HL-60 (cell line): ENCODE measurements at regions not wholly inside any gene's neighbourhood (a gene's known extent, or its start where the extent isn't known, plus 50 kb on each side); places are given as distances from the start of the nearest gene placed in this dataset.

Source experiments
- DNase-seq, 2 experiments: peaks; one replicate each; pipeline ENCODE4 v3.0.0-alpha.2; 2010 to 2020; ENCODE audit warnings: low read depth in 1 of 2, low spot score in 1 of 2
- H3K27ac ChIP-seq: fragments of 250-450 bp; sonication (Bioruptor Pico); replicated peaks from 2 replicates; pipeline ENCODE4 v1.5.1; 2020; ENCODE audit warnings: mild to moderate bottlenecking, moderate library complexity
- H3K27me3 ChIP-seq: fragments of 250-450 bp; sonication (Bioruptor Pico); 2 replicates; pipeline ENCODE4 v1.5.1; 2021; ENCODE audit warnings: mild to moderate bottlenecking, moderate library complexity; ENCODE audit not compliant: insufficient read depth, poor library complexity, severe bottlenecking
- H3K4me3 ChIP-seq: replicated peaks from 2 replicates; pipeline ENCODE4 v1.5.1; 2011; ENCODE audit warnings: mild to moderate bottlenecking, control low read depth, low read length; ENCODE audit not compliant: insufficient read depth
- GABPA ChIP-seq: IDR thresholded peaks from 2 replicates; pipeline ENCODE4 v1.6.1; 2012; ENCODE audit warnings: low read depth
- POLR2AphosphoS5 ChIP-seq: IDR thresholded peaks from 2 replicates; pipeline ENCODE4 v1.6.1; 2012; ENCODE audit warnings: low read depth
- REST ChIP-seq: IDR thresholded peaks from 2 replicates; pipeline ENCODE4 v1.6.1; 2012; ENCODE audit warnings: low read depth; ENCODE audit not compliant: insufficient replicate concordance
- SPI1 ChIP-seq: IDR thresholded peaks from 2 replicates; pipeline ENCODE4 v1.6.1; 2012; ENCODE audit warnings: low read depth, mild to moderate bottlenecking, borderline replicate concordance
- TF ChIP-seq, protein P1 (sequence below): IDR thresholded peaks from one replicate; pipeline ENCODE4 v1.5.1; 2011; ENCODE audit warnings: low read length, control low read depth, inconsistent platforms; ENCODE audit not compliant: insufficient read depth

DNA sequence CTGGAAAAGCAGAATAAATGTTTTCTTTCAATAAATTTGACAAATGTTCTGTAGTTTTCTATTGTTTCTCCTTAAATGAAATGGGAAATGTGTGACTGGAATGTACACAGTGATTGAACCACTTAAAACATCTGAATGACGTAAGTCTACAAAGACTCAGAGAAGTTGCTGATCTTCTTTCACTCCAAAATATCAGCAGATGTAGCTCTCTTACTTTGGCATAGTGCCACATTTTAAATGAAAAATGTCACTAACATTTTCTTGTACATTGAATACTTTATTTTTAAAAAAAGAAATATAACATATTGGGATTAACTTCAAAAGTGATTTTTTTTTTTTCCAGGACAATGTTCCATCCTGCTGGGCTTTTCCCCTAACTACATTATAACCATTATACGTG lies 565.6 kb downstream of the TMEM182 start:
- TF ChIP-seq GABPA (no peak), SPI1 (no peak)
- TF ChIP-seq, protein P1, sequence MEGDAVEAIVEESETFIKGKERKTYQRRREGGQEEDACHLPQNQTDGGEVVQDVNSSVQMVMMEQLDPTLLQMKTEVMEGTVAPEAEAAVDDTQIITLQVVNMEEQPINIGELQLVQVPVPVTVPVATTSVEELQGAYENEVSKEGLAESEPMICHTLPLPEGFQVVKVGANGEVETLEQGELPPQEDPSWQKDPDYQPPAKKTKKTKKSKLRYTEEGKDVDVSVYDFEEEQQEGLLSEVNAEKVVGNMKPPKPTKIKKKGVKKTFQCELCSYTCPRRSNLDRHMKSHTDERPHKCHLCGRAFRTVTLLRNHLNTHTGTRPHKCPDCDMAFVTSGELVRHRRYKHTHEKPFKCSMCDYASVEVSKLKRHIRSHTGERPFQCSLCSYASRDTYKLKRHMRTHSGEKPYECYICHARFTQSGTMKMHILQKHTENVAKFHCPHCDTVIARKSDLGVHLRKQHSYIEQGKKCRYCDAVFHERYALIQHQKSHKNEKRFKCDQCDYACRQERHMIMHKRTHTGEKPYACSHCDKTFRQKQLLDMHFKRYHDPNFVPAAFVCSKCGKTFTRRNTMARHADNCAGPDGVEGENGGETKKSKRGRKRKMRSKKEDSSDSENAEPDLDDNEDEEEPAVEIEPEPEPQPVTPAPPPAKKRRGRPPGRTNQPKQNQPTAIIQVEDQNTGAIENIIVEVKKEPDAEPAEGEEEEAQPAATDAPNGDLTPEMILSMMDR, result no peak
- Histone ChIP-seq H3K27ac (no peak overlapping the region), H3K27me3 (no peaks in the 10 kb centered on the region), H3K4me3 (no peak overlapping the region)
- no peak for DNase-seq

DNA sequence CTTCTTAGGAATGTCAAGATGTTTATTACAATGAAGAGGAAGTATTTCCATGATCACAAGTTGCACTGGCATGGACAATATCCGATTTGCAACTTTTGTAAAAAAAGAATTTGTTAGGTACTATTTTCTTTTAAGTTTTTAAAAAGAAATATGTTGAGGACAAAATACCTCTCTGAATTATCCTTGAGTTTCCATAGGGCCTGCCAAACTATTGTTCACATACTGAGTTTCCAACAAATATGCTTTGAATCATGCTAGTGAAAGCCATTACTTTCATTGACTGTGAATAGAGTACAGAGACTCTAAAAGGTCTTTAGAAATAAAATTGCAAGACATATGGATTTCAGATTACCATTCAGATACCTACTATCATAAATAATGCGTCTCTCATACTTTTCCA lies 566.1 kb downstream of the TMEM182 start:
- Histone ChIP-seq H3K27me3 (no peaks in the 10 kb centered on the region), H3K4me3 (no peak overlapping the region), H3K27ac (no peak overlapping the region)
- no peak for DNase-seq
- TF ChIP-seq GABPA (no peak), SPI1 (no peak), POLR2AphosphoS5 (no peak), REST (no peak)
- TF ChIP-seq, protein P1, result no peak

DNA sequence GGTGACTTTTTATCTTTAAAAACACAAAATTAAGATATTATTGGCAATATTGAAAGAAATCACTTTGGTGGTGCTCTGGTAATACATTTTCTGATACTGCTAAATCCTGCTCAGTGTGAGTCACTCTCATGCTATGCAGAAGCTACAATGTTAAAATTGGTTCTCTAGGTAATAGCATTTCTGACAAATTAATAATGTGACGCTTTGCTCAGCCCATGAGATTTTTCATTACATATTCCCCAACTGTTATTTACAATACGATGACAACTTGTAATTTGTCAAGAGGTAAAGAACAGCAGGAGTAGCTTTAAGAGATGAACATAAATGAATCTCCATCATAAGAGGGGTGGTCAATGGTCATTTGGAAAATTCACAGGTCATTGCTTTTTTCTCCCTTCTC lies 573.6 kb downstream of the TMEM182 start:
- no peak for DNase-seq
- no peak overlapping the region for H3K4me3 ChIP-seq
- no peak for TF ChIP-seq REST
- no peak for TF ChIP-seq GABPA
- TF ChIP-seq POLR2AphosphoS5, result no peak
- TF ChIP-seq SPI1, result no peak
- TF ChIP-seq, protein P1, result no peak
- H3K27me3 ChIP-seq, result no peaks in the 10 kb centered on the region
- H3K27ac ChIP-seq, result no peak overlapping the region

- H3K27ac ChIP-seq, result no peak overlapping the region
- no peak for DNase-seq
- no peaks in the 10 kb centered on the region for H3K27me3 ChIP-seq
- H3K4me3 ChIP-seq, result no peak overlapping the region
- TF ChIP-seq SPI1 (no peak), GABPA (no peak), REST (no peak), POLR2AphosphoS5 (no peak)
- TF ChIP-seq, protein P1, result no peak
These were observed 577.0 kb downstream of the TMEM182 start for GRCh38 chr2:103338819-103339218.
